ENCODE measurements at regions not wholly inside any gene's neighbourhood (a gene's known extent, or its start where the extent isn't known, plus 50 kb on each side); places are given as distances from the start of the nearest gene placed in this dataset.

DNA sequence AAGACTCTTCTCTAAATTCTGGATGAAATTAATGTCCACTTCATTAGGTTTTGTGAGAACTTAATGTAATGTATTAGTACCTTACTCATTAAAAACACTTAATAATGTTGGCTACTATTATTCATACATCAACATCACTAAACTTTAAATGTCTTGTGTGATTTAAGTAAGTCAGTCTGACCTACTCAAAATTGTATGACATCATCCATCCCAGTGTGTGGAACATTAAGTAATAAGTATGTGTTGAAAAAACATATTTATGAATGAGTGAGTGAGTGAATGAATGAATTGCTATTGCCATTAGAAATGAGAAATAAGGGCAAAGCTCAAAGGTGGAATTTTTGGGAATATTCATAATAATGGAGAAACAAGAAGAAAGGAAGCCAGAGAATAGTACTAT is 285.8 kb downstream of the HTR1B start:
- no peaks in the 10 kb centered on the region for H3K9me3 ChIP-seq (ENCODE audit: insufficient read depth, low read depth)
- no peak overlapping the region for H3K4me2 ChIP-seq
- TF ChIP-seq EZH2 (IDR thresholded peaks at IDR 0.05; ENCODE audit: low read depth) (no peak), CTCF (conservative IDR thresholded peaks at IDR 0.05) (no peak)
- H3F3A ChIP-seq (ENCODE audit: insufficient read depth, low read depth): no peaks in the 10 kb centered on the region
- ChIA-PET CTCF (no interaction called here), POLR2A (ENCODE audit: unreplicated experiment) (no interaction called here)
- H3K27me3 ChIP-seq (ENCODE audit: insufficient read depth, low read depth): no peaks in the 10 kb centered on the region
- DNase-seq: no peak
- H4K20me1 ChIP-seq (ENCODE audit: insufficient read depth): no peaks in the 10 kb centered on the region
- H3K4me1 ChIP-seq (replicated peaks; ENCODE audit: insufficient read depth): no peaks in the 10 kb centered on the region
- no peaks in the 10 kb centered on the region for H3K79me2 ChIP-seq (ENCODE audit: low read depth)
- BruUV-seq (replicated peaks): no TSS peak
- intact Hi-C loops (cut with micrococcal nuclease; ENCODE audit: unreplicated experiment): no loop called here
- H3K4me3 ChIP-seq: no peak overlapping the region
- no peaks in the 10 kb centered on the region for H3K36me3 ChIP-seq (ENCODE audit: low read depth)
- no peaks in the 10 kb centered on the region for H3K9me2 ChIP-seq (ENCODE audit: insufficient read depth)
- H2AFZ ChIP-seq: no peak overlapping the region
- H3K27ac ChIP-seq: no peak overlapping the region

DNA sequence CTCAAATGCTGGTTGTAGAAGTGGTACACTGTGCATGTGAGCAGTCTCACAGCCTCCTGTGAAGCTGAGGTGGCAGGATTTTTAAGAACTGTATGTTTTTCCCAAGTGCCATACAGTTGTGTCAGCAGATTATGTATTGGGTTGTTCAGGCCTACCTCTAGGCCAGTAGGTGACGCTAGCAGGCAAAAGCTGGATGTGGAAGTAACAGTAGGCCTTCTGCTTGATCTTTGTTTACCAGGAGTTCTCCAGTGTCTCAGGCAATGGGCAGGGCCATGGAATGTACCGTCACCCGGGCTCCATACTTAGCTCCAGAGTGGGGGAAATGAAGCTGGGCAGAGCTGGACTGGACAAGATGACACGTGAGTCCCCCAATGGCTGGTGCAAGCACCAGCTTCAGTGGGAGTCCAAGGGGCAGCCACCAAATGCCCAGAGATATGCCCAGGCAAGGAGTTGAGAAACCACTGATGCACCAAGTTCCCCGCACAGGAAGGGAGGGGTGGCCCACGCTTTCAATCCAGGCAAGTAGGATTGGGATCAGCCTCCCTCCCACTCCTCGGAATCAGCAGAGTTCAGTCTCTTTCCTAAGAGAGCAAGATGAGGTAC is 289.7 kb downstream of the HTR1B start:
- no peak overlapping the region for H3K27ac ChIP-seq
- no peak for TF ChIP-seq EZH2 (IDR thresholded peaks at IDR 0.05; ENCODE audit: low read depth)
- TF ChIP-seq CTCF (conservative IDR thresholded peaks at IDR 0.05): no peak
- H3F3A ChIP-seq (ENCODE audit: insufficient read depth, low read depth): no peaks in the 10 kb centered on the region
- H4K20me1 ChIP-seq (ENCODE audit: insufficient read depth): no peaks in the 10 kb centered on the region
- H3K4me2 ChIP-seq: no peak overlapping the region
- no peak overlapping the region for H2AFZ ChIP-seq
- no peaks in the 10 kb centered on the region for H3K79me2 ChIP-seq (ENCODE audit: low read depth)
- H3K9me3 ChIP-seq (ENCODE audit: insufficient read depth, low read depth): peaks cover 3% of the 10 kb centered on the region; the same call in 1 of the 2 replicates
- ChIA-PET POLR2A (ENCODE audit: unreplicated experiment) (no interaction called here), CTCF (no interaction called here)
- intact Hi-C loops (cut with micrococcal nuclease; ENCODE audit: unreplicated experiment): no loop called here
- H3K36me3 ChIP-seq (ENCODE audit: low read depth): no peaks in the 10 kb centered on the region
- H3K27me3 ChIP-seq (ENCODE audit: insufficient read depth, low read depth): no peaks in the 10 kb centered on the region
- DNase-seq: no peak
- BruUV-seq (replicated peaks): no TSS peak
- H3K9me2 ChIP-seq (ENCODE audit: insufficient read depth): no peaks in the 10 kb centered on the region
- no peaks in the 10 kb centered on the region for H3K4me1 ChIP-seq (replicated peaks; ENCODE audit: insufficient read depth)
- H3K4me3 ChIP-seq: no peak overlapping the region

GRCh38 chr6:77172578-77172977 is 290.7 kb downstream of the HTR1B start:
- Histone ChIP-seq H3K9me3 (ENCODE audit: insufficient read depth, low read depth) (peaks cover 3% of the 10 kb centered on the region; the same call in 1 of the 2 replicates), H3K4me3 (no peak overlapping the region), H3K79me2 (ENCODE audit: low read depth) (no peaks in the 10 kb centered on the region), H3K36me3 (ENCODE audit: low read depth) (no peaks in the 10 kb centered on the region), H2AFZ (no peak overlapping the region), H3K27ac (no peak overlapping the region), H3K27me3 (ENCODE audit: insufficient read depth, low read depth) (no peaks in the 10 kb centered on the region), H3K4me1 (replicated peaks; ENCODE audit: insufficient read depth) (no peaks in the 10 kb centered on the region), H3K4me2 (no peak overlapping the region), H3F3A (ENCODE audit: insufficient read depth, low read depth) (no peaks in the 10 kb centered on the region), H3K9me2 (ENCODE audit: insufficient read depth) (no peaks in the 10 kb centered on the region), H4K20me1 (ENCODE audit: insufficient read depth) (no peaks in the 10 kb centered on the region)
- intact Hi-C loops (cut with micrococcal nuclease; ENCODE audit: unreplicated experiment): no loop called here
- DNase-seq: no peak
- no peak for TF ChIP-seq CTCF (conservative IDR thresholded peaks at IDR 0.05)
- no peak for TF ChIP-seq EZH2 (IDR thresholded peaks at IDR 0.05; ENCODE audit: low read depth)
- ChIA-PET CTCF (no interaction called here), POLR2A (ENCODE audit: unreplicated experiment) (no interaction called here)
- no TSS peak for BruUV-seq (replicated peaks)
